Stimulated activated naive CD8-positive, alpha-beta T cell treated with anti-CD3 and anti-CD28 coated beads, Interleukin-15, Interleukin-2, amounts not matched to agents 100 U/mL and 50 U/mL, for 24 hours (primary cell): ENCODE measurements at regions not wholly inside any gene's neighbourhood (a gene's known extent, or its start where the extent isn't known, plus 50 kb on each side); places are given as distances from the start of the nearest gene placed in this dataset.
"Not testable (repeated sequence)": the region's sequence is repeated elsewhere in the genome, so short reads cannot be mapped to it uniquely, and the experiment has no call there.

Source experiments
- ATAC-seq: fragments of 150-1000 bp; cut with Tn5 transposase; one replicate; pipeline ENCODE4 v1.10.0; 2021
- DNase-seq: peaks from one replicate; pipeline ENCODE4 v3.0.0; 2021

- DNase-seq (peak; percentile 71), ATAC-seq (no peak)
Measured at GRCh38 chr20:16801919-16802651, 53.9 kb downstream of the OTOR start.

GRCh38 chr20:16802652-16802935 lies 54.4 kb downstream of the OTOR start:
- no peak for DNase-seq
- ATAC-seq: no peak

- ATAC-seq (no peak), DNase-seq (peak; percentile 59)
Measured at GRCh38 chr20:16803965-16804792, 56.0 kb downstream of the OTOR start.

DNA sequence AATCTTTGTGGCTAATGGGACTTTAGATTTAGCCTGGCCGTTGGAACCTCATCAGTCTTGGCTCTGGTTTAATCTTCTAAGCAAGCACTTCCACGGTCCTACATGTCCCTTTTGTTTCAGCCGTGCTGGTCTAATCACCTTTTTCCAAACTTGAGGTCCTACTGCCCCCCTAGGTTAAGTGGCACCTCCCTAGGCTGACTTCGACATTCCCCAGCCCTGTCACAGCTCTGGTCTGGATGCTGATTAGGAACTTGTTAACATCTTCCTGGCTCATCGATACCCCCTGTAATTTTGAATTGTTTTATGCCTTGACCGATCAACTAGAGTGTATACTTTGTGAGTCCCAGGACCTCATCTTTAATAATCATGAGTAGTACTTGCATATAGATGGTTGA lies 56.6 kb downstream of the OTOR start:
- ATAC-seq (no peak), DNase-seq (no peak)

GRCh38 chr20:16806061-16806460 lies 57.9 kb downstream of the OTOR start:
- no peak for ATAC-seq

DNA sequence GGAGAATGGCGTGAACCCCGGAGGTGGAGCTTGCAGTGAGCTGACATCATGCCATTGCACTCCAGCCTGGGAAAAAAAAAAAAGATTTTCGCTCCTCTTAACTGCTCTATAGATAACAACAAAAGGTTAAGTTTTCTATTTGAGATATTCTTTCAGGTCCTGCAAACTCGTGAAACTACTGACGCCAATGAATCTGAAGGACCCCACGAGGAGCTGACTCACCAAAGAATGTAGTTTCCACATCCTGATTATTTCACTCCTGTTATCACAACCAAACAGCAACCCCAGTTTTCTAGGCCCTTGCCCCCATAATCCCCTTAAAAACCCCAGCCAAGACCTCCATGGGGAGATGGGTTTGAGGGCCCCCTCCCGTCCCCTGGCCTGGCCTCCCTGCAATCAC lies 58.7 kb downstream of the OTOR start:
- ATAC-seq: no peak
- no peak for DNase-seq

More at GRCh38 chr20:16806061-16806460, 57.9 kb downstream of the OTOR start:
- DNase-seq: no peak

DNA sequence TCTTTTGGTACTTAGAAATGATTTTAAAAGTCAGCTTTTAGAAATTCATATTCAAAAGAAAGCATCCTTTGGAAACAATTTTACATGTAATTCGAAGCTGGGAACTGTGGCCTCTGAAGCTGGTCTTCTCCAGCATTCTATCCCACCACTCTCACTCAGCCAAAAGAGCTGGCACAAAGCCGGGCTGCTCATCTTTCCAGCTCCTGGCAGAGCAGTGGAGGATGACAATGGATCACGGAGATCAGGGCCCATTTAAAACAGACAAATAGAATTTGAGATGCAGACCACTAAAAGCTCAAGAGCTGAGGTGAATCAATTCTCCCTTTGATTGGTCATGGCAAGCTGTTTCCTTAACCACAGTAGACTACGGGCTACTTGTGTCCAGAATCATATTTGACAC lies 60.6 kb downstream of the OTOR start:
- DNase-seq (no peak), ATAC-seq (no peak)

DNA sequence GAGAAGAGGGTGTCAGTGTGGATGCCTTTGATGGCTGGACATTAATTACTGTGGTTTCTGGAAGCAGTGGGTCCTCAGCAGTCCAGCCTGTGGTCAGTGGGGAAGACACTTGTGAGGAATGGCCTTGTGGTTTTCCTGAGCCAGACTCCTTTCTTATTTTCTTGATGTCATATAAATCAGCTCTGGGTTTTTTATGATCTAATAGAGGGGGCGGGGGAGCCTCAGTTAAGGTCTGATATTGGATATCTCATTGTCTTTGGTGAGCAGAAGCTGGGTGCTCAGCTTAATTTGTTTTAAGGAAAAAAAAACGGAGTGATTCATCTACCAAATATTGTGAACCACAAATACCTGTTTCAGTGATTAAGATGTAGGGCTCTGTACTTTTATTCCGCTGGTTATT lies 62.1 kb downstream of the OTOR start:
- DNase-seq (no peak), ATAC-seq (no peak)

DNA sequence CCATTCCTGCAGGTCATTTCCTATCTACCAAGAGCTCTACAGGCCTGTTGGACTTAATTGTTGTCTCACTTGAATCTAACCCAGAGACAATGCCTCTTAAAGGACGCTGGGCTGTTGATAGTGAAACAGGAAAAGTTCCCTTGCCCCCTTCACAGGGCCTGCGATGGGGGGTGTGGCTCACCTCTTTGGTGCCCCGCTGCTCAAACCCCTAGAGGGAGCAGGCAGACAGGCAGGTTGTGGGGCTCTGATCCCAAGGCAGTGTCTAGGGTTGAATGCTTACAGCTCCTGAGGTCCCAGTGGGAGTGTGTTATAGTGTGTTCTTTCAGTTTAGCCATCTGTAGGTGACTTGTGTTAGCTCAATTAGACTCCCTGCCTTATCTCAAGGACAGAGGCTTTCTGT lies 68.0 kb downstream of the OTOR start:
- no peak for DNase-seq
- ATAC-seq: peak; percentile 19

GRCh38 chr20:16819483-16819882 lies 71.3 kb downstream of the OTOR start:
- DNase-seq (no peak), ATAC-seq (no peak)

- peak; percentile 9 for DNase-seq
- no peak for ATAC-seq
Measured at GRCh38 chr20:16821211-16822089, 73.3 kb downstream of the OTOR start.

DNA sequence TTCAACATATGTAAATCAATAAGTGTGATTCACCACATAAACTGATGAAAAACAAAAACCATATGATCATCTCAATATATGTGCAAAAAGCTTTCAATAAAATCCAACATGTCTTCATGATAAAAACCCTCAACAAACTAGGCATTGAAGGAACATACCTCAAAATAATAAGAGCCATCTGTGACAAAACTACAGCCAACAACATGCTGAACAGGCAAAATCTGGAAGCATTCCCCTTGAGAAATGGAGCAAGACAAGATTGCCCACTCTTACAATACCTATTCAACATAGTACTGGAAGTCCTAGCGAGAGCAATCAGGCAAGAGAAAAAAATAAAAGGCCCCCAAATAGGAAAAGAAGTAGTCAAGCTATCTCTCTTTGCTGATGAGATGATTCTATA lies 76.5 kb downstream of the OTOR start:
- DNase-seq (no peak), ATAC-seq (no peak)

DNA sequence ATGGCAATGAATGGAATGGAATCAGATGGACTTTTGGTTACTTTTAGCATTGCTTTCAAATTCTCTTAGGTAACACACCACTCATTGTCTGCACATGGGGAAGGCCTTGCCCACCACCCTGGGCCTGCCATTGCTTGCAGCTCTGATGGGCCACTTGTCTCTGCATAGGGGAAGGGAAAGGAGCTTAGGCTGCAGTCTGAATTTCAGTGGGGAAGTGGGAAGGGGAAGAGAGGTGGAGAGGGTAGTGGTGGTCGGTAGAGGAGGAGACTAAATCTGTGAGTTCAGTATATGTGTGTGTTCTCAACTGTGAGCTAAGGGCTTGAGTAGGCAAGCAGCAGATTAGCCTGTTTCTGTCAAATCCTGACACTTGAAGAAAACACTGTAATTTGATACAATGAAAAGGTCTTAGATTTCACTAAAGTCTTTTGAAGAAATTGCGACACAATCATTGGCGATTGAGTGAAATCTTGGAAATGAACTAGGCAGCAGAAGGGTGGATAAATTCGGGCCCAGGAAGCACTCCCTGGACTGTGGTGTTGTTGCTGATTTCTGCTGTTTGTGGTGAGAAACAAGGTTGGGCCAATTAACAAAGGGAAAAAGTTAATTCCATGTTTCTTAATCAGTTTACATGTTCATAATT lies 80.6 kb downstream of the OTOR start:
- ATAC-seq (no peak), DNase-seq (no peak)

DNA sequence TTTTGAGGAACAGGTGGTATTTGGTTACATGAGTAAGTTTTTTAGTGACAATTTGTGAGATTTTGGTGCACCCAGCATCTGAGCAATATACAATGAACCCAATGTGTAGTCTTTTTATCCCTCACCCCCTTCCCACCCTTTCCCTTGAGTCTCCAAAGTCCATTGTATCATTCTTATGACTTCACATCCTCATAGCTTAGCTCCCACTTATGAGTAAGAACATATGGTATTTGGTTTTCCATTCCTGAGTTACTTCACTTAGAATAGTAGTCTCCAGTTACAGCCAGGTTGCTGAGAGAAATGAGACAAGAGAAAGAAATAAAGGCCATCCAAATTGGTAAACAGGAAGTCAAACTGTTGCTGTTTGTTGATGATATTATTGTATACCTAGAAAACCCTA lies 87.5 kb downstream of the OTOR start:
- not testable (repeated sequence) for ATAC-seq, DNase-seq

DNA sequence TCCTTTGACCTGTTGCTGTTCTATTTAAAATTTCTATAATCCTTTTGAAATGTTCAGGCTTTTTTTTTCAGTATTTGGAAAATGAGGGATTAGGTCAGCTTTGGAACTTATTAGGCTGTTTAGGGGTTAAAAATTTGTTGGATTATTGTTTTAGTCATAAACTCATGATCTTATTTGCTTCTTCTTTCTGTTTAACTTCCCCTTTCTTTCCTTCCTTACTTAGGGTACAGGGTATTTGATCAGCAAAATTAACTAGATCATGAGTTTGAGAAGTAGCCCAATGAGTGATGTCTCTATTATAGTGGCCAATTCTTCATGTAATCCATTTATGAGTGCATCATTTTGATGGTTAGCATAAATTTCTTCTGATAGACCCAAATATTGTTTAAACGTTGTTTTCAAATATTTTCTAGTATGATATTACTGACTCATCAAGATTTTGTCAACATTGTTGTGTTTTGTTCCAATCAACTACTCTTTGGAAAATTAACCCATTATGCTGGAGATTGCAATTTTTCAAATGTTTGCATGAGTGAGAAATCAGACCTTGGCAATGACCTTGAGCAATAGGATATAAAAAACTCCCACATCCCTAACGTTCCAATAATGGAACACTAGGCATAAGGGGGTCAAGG lies 94.4 kb downstream of the OTOR start:
- DNase-seq: no peak
- no peak for ATAC-seq

DNA sequence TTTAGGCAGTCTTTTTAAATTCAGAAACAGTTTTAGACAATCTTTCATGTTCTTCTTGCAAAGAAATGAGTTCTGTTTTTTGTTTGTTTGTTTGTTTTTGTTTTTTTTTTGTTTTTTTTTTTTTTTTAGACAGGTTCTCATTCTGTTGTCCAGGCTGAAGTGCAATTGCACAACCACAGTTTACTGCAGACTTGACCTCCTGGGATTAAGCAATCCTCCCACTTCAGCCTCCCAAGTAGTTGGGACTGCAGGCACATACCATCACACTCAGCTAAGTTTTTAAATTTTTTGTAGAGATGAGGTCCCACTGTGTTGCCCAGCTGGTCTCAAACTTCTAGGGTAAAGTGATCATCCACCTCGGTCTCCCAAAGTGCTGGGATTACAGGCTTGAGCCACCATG lies 96.2 kb downstream of the OTOR start:
- ATAC-seq (no peak), DNase-seq (no peak)

GRCh38 chr20:16846006-16846405 lies 97.8 kb downstream of the OTOR start:
- no peak for DNase-seq
- no peak for ATAC-seq

GRCh38 chr20:16848061-16848460 lies 99.9 kb downstream of the OTOR start:
- DNase-seq (no peak), ATAC-seq (no peak)

DNA sequence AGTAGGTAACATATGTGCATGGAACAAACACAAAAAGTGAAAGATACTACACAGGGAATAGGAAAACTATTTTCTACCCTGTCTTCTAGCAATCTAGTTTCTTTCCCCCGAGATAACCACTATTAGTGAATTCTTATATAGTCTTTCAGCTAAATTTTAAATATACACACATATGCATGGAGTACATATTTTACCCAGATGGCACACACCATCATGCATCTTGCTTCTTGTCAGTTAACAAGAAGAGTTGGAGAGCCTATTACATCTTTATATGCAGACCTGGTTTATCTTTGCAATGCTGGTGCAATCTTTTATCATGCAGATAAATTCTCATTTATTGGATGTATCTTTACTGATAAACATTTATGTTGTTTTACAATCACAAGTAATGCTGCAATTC lies 100.4 kb downstream of the OTOR start:
- ATAC-seq (no peak), DNase-seq (no peak)

DNA sequence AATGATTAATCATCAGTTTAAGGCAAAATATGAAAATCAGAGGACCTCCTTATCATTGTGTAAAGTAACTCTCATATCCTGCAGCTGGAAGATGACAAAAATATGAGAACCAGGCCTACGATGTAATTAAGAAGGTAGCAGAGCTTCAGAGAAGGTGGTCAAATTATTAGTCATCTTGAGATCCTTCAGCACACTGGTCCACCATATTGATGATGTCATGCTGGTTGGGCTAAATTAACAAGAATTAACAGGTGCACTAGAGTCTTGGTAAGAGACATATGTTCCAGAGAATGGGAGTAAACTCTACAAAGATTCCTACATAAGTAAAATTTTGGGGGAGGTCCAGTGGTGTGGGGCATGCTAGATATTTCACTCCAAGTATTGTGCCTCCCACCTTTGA lies 112.8 kb downstream of the OTOR start:
- no peak for DNase-seq
- ATAC-seq: no peak

GRCh38 chr20:16861708-16862107 lies 113.5 kb downstream of the OTOR start:
- no peak for ATAC-seq
- no peak for DNase-seq

DNA sequence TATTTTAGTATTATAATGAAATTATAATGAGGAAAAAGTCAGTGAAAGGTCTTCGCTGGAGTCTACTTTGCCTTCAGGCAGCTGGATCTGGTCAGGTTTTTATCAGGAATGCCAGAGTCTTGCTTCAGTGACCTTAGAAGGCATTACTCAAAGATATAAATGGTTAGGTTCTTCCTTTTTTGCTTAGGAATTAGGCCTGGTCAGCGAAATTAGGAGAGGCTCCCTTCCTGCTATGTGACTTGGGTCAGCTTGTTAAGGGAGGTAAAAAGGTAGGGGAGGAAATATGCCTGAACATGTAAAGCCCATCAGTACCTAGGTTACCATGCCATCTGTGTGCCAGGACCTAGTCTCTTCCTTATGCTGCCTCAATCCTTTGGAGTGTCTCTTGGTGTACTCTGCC lies 115.1 kb downstream of the OTOR start:
- ATAC-seq (no peak), DNase-seq (no peak)
